Activated CD4-positive, alpha-beta T cell treated with anti-CD3 and anti-CD28 coated beads, Interleukin-2, amount 50 U/mL, for 1 hour (primary cell): ENCODE measurements at regions not wholly inside any gene's neighbourhood (a gene's known extent, or its start where the extent isn't known, plus 50 kb on each side); places are given as distances from the start of the nearest gene placed in this dataset.
"Not testable (repeated sequence)": the region's sequence is repeated elsewhere in the genome, so short reads cannot be mapped to it uniquely, and the experiment has no call there.

Source experiments
- DNase-seq: peaks from one replicate; pipeline ENCODE4 v3.0.0-alpha.2; 2020

DNA sequence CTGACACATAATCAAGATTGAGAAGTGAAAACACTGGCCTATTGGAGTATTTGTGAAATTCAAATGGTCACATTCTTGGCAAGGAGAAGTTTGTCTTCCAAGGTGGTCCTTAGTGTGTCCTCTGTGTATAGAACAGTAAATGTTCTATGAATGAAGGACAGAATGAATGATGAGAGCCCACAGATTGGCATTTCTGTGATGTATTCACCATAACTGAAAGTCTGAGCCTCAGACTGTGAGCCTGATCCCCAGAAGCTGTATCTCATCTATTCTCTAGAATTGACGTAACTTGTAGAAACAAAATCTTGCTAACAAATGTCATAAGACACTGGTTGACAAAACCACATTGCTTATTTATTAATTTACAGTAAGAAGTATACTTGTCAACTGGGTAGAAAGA, 111.5 kb upstream of the ETV3 start:
- DNase-seq: no peak

DNA sequence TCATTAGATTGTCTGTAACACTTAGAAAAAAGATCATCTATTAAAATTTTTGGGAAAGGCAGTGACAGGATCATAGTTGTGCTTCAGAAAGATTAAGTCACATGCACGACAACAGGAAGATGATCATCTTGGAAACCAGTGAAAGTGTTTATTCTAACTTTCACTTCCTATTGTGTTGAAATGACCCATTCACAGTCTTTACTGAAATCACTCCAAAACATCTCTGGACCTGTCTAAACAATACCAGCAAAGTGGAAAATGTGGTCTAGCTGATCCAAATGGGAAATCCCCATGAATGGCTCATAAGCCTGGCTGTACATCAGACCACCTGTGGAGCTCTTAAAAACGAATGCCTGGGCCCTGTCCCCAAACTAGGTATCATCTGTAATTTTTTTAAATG, 111.1 kb upstream of the ETV3 start:
- DNase-seq: no peak

DNA sequence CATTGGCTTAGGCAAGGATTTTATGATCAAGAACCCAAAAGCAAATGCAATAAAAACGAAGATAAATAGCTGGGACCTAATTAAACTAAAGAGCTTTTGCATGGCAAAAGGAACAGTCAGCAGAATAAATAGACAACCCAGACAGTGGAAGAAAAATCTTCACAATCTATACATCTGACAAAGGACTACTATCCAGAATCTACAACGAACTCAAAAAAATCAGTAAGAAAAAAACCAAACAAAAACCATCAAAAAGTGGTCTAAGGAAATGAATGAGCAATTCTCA, 109.5 kb upstream of the ETV3 start:
- not testable (repeated sequence) for DNase-seq

DNA sequence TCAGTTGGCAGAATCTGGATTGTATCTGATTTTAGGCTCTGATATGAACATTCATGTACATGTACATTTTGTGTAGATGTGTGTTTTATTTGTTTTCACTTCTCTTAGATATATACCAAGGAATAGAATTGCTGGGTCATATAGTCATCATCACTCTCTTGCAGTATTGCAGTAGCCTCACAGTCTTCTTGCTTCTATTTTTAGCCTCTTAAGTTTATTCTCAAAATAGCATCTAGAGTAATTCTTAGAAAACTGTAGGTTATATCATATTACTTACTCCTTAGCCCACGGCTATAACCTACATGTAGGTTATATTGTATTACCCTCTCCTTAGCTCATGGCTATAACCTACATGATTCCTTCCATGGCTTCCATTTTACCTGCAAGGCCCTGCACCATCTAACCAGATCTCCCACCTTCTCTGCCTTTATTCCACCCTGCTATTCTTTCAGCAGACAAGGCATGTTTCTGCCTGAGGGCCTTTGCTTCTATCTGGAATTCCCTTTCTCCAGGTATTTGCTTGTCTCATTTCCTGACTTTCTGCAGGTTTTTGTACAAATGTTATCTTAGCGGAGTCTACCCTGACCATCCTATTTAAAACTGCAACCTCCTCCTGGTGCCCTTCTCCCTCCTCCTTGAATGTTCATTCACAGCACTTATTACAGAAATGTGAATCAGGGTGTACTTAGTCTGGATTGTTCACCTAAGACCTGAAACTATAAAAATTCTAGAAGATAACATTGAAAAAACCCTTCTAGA, 109.0 kb upstream of the ETV3 start:
- DNase-seq: no peak

DNA sequence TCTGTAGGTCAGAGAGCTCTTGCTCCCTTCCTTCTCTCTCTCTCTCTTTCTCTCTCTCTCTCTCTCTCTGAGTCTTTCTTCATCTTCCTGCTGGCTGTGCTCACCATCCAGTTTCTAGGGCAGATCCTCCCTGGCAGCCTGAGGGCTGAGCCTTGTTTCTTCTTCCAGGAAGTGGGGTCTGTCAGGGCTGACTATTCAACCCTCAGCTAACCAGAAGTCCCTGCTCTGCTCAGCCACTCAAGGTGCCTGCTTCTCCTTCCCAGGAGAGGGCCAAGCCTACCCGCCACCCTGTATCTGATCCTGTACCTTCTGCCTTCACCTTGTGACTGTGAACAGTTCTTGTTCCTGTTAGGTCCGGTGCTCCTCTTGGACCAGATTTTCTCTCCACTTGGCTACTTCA, 107.6 kb upstream of the ETV3 start:
- DNase-seq: no peak

DNA sequence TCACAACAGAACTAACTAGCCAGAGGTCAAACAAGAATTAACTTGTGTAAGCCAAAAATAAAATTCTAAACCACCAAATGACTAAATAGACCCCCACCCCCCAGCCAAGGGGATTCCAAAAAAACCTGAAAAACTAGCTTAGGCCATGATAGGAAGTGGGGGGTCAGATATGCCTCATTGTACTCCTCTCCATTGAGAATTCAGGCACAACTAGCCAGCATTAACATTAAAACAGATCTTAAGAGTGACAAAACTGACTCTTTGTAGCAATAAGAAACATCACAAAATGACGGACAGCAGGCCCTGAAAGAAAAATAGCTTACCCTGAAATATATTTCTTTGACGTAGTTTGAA, 103.0 kb upstream of the ETV3 start:
- no peak for DNase-seq

DNA sequence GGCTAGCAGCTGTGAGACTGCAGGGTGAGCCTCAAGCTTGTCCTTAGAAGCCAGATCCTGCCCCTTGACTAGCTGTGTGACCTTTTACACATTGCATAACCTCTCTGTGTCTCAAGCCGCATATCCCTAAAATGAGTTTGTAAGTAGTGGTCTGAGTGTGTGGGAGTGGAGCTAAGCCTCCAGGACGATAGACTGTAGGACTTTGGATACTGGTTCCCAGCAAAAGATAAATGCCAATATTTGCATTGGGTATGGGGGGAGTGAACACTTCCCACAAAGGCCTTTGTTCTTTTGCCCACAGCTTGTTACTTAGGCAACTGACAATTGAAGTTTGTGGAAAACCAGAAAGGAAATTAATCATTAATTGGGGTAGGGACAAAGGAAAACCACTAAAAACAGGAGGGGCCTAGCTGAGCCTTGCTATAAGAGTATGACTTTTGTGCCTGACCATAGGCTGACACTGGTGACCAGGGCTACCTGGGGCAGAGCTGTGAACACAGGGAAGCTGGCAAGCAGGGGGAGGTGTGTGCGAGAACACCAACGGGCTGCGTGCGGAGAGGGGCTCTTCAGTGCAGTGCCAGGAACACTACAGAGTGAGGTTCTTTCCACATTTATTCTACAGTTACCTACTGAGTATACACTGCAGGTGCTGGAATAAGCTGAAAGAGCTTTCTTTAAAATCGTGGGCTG, 102.4 kb upstream of the ETV3 start:
- no peak for DNase-seq

DNA sequence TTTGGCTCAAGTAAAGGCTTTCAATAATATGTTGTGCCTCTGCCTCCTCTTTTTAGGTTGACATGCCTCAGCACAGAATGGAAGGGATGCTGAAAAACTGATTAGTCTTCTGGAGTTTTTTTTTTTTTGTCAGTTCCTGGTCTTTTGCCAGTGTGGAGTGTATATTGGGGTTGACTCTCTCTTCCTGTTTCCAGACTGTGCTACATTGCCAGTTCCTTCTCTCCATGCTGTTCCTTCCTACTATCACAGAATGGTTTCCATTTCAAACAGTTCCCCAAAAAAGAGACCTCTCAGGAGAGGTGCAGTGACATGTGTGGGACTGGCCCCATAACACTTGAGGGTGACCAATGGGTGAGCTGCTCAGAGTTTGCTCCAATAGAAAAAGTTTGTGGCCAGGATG, 101.7 kb upstream of the ETV3 start:
- DNase-seq: no peak

DNA sequence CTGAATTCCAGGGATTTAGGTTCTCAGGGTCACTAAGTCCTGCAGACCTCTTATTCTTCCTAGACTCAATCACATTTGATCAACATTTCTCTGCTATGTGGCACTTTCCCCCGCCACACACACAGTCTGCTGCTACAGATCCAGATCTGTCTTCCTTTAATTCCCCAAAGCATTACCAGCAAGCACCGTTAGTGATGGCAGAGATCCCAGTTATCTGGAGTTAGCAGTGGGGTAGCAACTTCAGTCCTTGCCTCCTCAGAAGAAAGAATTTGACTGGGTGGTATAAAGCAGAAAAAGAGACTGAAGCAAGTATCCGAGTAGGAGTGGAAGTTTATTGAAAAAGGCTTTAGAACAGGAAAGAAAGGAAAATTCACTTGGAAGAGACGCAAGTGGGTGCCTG, 100.4 kb upstream of the ETV3 start:
- no peak for DNase-seq

DNA sequence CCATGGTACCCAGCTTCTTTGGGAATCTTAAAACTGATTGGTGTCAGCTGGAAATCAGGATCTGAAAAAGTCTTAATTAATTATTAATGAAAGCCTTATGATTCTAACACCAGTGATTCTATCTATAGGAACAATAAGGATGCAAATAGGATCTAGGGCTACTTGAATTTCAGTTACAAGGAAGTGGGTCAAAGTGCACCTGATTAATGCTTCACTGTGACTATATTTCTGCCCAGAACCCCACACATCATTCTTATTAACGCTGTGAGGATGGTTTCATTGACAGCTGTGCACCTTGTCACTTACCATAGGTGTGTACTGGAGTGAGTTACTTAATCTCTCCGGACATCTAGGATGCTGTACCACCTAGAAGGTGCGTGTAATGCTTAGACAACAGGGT, 99.8 kb upstream of the ETV3 start:
- DNase-seq: no peak

DNA sequence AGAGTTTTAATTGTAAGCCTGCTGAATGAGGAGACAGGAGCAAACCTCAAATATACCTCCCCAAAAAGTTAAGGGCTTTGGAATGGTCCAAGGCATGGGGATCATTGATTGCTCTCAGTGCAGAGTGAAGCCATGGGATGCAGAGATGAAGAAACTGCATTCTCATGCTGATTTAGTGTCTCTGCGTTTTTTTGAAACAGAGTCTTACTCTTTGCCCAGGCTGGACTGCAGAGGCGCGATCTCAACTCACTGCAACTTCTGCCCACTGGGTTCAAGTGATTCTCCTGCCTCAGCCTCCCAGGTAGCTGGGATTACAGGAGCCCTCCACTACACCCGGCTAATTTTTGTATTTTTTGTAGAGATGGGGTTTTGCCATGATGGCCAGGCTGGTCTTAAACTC, 99.3 kb upstream of the ETV3 start:
- DNase-seq: no peak

DNA sequence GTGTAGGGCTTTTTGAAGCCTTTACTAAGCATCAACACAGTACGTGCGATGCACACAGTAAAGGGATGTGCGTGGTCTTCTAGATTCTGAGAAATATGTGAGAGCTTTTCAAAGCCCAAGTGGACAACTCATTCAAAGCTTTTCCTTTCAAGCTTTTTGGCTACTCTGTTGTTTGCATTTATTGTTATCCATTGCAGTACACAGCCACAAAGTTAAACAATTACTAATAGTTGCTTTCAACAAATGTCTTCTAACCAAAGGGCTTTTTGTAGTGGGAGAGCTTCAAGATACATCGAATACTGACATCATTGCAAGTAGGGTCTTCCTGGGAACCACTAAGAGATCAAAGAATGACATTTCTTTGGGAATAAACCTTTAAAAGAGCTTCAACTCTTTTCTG, 97.9 kb upstream of the ETV3 start:
- DNase-seq: no peak

DNA sequence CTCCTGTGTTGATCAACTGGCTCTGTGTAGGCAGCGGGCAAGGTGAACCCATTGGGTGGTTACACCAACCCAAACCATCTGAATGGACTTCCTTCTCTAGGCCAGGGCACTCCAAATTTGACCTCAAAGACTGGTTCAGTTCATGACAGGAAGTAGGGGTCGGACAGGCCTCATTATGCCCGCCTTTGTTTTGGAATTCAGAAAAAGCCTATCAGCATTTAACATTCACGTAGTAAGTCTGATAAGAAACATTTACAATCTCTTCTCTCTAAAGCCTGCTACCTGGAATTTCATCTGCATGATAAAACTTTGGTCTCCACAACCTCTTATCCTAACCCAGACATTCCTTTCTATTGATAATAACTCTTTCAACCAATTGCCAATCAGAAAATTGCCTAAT, 97.1 kb upstream of the ETV3 start:
- no peak for DNase-seq

DNA sequence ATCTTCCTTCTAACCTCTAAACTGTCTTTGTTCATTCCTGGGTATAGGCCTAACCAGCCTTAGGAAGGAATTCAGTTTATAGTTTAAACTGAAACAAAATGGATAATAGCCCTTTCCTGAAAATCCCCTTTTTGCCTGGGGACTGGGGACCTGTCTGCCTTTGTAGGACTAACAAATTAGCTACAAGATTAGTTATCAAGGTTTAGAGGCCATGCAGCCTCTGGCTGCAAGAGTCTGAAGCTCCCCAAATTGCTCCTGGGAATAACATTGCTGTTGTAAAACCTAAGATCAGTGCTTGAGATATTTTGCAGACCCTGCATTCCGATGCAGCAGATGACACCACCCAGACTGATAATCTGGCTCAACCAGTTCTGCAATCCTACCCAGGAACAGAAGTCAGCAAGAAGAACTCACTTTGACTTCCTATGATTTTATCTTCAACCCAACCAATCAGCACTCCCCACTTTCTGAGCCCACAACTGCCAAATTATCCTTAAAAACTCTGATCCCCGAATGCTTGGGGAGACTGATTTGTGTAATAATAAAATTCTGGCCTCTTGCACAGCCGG, 96.6 kb upstream of the ETV3 start:
- no peak for DNase-seq

DNA sequence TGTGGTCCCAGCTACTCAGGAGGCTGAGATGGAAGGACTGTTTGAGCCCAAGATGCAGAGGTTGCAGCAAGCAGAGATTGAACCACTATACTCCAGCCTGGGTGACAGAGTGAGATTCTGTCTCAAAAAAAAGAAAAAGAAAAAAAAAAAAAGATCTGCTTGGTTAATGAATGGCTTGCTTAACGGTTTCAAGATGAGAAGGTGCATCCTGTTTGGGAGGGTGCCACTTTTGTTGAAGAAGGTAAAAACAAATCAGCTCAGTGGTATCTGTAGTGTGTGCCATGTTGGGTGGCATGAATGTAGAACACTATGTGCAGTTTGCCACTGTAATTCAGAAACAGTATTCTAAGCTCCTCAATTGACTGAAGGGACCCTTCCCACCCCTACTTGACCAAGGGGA, 94.9 kb upstream of the ETV3 start:
- no peak for DNase-seq

DNA sequence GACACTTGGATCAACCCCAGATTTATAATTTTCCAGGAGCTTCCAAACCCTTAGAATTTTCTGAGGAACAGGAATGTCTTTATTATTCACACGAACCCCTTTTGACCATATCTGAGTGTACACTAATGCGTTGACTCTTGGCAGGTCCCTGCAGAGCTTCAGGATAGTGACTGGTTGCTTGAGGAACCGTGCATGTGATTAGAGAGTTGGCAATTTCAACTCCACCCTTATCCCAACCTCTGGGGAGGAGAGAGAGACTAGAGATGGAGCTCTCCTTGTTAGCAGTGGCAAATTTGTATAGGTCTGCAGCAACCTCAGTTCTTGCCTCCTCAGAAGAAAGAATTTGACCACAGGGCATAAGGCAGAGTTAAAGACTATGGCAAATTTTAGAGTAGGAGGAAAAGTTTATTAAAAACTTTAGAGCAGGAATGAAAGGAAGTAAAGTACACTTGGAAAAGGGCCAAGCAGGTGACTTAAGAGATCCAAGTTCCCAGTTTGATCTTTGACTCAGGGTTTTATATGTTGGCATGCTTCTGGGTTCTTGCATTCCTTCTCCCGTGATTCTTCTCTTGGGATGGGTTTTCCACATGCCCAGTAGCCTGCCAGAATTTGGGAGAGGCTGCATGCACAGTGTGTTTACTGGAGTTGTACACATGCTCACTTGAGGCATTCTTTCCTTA, 93.8 kb upstream of the ETV3 start:
- no peak for DNase-seq

DNA sequence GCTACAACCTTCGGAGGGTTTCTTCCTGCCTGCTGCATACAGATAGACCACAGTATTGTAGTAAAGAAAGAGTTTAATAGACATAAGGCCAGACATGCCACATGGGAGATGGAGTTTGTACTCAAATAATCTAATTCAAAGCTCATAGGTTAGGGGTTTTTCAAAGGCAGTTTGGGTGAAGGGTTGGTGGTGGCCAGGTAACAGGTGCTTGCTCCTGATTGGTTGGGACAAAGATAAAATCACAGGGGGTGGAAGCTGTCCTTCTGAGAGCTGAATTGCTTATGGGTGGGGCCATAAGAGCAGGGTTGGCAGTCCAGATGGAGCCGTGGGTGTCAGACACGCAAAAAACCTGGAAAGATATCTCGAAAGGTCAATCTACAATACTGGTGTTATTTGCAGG, 92.3 kb upstream of the ETV3 start:
- DNase-seq: no peak

DNA sequence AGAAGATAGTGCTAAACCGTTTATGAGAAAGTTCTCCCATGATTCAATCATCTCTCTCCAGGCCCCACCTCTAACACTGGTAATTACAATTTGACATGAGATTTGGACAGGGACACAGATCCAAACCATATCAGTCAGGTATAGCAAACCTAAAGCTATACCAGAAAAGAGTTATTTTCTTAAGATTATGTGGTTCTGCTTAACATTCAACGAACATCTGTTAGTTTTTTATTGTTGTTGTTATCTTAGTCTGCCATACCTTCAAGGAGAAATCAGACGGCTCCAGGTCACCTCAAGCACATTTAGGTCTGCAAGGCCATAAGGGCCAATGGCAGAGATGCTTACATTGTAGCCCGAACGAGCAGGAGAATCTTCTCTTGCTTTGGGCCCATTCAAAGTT, 89.5 kb upstream of the ETV3 start:
- no peak for DNase-seq

DNA sequence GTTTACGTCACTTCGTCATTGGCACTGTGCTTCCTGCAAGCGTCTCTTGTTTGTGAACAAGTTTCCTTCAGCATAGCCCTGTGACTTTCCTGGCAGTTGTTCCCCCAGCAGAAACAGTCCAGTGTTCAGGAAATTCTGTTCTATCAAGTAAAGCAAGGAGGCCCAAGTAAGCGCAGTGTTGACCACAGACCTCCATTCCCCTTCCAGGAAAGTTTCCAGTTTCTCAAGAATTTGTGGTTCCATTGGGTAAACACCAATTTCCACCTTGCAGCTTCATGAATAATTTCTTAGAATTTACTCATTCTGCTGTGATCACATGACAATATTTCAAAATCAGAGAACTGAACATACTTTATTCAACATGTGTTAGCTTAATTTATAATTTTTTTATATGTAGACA, 88.5 kb upstream of the ETV3 start:
- DNase-seq: no peak

DNA sequence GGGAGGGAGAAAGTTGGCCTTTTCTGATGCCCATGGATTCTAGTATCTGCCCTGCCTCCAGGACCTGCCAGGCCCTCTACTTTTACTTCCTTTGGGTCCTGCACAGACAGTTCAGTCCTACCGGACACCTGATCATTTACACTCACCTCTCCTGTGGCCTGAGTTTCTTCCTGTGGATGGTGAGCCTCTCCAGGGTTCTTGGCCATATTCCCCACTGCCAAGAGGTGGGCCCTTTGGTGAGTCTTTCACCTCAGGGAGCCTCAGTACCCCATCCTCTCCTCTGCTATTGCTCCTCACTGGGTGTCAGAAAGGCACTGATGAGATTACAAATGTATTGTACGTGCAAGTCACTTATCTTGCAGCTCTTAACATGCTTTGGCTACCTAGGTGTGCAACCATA, 81.4 kb upstream of the ETV3 start:
- no peak for DNase-seq

DNA sequence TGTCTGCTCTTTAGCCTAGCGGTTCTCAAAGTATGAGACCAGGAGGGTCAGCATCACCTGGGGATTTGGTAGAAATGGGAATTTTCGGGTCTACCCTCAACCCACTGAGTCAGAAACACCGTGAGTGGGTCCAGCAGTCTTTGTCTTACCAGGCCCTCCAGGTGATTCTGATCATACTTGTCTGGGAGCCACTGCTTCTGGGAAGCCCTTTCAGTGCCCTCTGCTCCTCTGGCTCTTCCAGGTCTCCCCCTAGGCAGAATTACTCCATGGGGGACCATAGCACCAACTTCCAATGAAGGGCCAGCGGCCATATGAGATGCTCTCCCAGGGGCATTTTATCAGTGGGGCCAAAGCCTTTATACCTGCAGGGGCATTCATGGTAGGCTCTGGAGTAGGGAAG, 81.0 kb upstream of the ETV3 start:
- DNase-seq: no peak

DNA sequence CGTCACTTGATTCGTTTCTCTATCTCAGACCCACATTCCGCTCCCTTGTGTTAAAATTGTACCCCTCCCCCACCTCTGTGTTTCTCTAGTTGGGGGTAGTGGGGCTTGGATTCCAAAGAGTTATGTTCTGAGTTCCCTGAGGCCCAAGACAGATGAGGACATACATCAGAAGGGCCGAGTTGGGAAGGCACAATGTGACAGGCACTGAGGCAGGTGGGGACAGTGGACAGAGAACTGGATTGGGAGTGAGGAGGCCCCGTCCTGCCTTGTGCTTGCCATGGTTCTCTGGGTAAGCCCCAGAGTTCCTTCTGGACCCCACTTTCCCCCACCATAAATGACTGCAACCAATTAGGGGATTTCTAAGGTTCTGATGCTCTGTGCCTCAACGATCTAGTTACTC, 80.5 kb upstream of the ETV3 start:
- no peak for DNase-seq

DNA sequence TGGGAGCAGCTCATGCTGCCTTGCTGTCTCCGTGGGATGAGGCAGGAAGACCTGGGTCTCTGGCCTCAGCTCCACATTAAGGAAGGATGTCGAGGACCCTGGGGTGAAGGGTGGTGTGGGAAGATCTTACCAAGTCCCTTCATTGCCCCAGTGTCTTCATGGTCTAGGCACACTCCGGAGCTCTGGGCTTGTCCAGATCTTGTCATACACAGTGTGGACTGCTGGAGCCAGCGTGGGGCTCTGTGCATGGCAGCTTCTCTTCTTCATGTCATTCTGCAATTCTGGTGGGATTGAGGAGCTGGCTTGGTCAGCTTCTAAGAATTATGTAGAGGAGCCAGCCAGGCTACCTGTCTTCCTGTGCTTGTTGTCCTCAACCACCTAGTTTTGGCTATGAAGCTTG, 79.3 kb upstream of the ETV3 start:
- DNase-seq: no peak

DNA sequence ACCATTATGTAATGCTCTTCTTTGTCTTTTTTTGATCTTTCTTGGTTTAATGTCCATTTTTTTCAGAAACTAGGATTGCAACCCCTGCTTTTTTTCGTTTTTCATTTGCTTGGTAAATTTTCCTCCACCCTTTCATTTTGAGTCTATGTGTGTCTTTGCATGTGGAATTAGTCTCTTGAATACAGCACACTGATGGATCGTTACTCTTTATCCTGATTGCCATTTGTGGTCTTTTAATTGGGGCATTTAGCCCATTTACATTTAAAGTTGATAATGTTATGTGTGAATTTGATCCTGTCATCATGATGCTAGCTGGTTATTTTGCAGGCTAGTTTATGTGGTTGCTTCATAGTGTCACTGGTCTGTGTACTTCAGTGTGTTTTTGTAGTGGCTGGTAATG, 75.6 kb upstream of the ETV3 start:
- DNase-seq: no peak

DNA sequence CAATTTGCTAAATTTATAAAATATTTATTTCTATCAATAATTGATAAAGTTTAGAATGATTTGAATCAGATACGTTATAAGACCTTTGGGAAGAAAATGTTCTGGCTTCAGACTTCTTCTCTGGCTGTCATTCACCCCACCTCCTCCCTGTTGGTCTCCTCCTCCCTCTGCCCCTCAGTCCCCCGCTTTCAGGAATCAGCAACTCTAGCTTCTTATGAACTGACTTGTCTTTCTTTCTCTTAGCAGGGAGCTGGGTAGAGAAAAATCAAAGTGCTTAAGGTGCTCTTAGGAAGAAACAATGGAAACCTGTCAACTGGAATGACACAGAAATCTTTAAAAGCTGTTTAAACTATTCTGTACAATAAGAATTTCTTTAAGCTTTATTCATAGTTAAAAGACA, 71.3 kb upstream of the ETV3 start:
- DNase-seq: no peak
